ENCODE measurements at regions not wholly inside any gene's neighbourhood (a gene's known extent, or its start where the extent isn't known, plus 50 kb on each side); places are given as distances from the start of the nearest gene placed in this dataset.

DNA sequence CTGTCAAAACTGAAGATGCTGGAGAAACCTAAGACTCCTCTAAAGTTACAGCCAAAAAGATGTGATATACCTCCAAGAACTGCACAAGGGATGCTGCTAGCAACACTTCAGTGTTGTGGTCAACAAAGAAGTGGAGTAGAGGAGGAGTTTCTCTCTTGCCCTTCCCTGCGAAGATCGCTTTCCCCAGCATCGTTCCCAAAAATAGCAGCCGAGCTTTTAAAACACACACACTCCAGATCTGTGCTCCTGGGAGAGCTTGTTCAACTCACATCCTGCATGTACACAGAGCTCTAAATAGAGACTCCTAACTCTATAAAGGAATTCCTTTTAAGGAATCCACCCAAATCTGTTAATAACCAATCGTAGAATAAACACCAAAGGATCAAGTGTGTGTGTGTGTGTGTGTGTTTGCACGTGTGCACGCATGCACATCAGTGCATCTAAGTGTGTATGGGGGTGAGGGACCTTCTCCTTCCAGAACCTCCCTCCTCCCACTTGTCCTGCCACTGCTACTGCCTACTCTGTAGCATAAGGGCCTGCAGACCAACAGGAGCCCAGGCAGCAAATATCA is 58.5 kb downstream of the PSMG1 start:
- H3K4me1 ChIP-seq (ENCODE audit: insufficient read depth, low read length), result no peaks in the 10 kb centered on the region
- WGBS, result 93% methylated on average over 4 of the region's 7 CpGs
- no peak overlapping the region for H3K9ac ChIP-seq (ENCODE audit: low read depth, low read length)
- H3K36me3 ChIP-seq (ENCODE audit: insufficient read depth, low read length), result no peaks in the 10 kb centered on the region
- H3K27ac ChIP-seq (ENCODE audit: low read depth, low read length), result no peak overlapping the region
- H3K4me3 ChIP-seq (ENCODE audit: low read length), result no peak overlapping the region
- no peaks in the 10 kb centered on the region for H3K27me3 ChIP-seq (ENCODE audit: insufficient read depth, low read length)
- no peaks in the 10 kb centered on the region for H3K9me3 ChIP-seq (ENCODE audit: insufficient read depth, low read depth, low read length)

- Histone ChIP-seq H3K4me3 (ENCODE audit: low read length) (no peak overlapping the region), H3K9me3 (ENCODE audit: insufficient read depth, low read depth, low read length) (no peaks in the 10 kb centered on the region), H3K36me3 (ENCODE audit: insufficient read depth, low read length) (no peaks in the 10 kb centered on the region), H3K27ac (ENCODE audit: low read depth, low read length) (no peak overlapping the region), H3K9ac (ENCODE audit: low read depth, low read length) (no peak overlapping the region), H3K4me1 (ENCODE audit: insufficient read depth, low read length) (no peaks in the 10 kb centered on the region), H3K27me3 (ENCODE audit: insufficient read depth, low read length) (no peaks in the 10 kb centered on the region)
These were observed 59.9 kb downstream of the PSMG1 start for GRCh38 chr21:39123375-39123774.

DNA sequence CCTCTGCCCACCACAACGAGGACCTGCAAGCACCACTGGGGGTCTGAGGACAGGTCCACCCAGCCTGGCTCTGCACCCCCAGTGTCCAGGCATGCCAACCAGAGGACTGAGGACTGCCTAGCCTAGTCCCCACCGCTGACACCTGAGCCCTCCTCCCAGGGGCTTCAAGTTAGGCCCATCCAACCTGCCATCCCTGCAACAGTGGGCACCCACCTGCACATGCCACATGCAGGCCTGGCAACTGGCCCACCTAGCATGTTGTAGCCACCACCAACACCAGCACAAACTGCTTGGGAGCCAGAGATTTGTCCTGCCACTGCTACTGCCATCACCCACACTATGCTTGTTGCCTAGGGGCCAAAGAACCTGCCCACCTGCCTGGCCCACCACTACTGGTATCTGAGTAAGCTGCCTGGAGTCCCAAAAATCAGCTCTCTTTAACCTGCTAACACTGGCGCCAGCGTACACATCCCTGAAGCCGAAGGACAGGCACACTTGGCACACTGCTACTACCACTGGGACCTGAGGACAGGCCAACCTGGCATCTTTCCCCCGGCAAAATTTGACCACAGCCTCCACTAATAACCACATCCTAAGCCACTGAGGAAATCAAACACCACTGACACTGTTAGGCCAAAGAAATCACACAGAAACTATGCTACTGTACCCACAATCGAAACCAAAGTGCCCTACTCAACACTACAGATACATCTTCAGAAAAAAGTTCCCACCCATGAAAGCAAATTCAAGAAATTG is 61.5 kb downstream of the PSMG1 start:
- H3K9me3 ChIP-seq (ENCODE audit: insufficient read depth, low read depth, low read length), result no peaks in the 10 kb centered on the region
- H3K9ac ChIP-seq (ENCODE audit: low read depth, low read length), result no peak overlapping the region
- no peak overlapping the region for H3K4me3 ChIP-seq (ENCODE audit: low read length)
- no peaks in the 10 kb centered on the region for H3K4me1 ChIP-seq (ENCODE audit: insufficient read depth, low read length)
- 92% methylated on average over 7 of the region's 7 CpGs for WGBS
- no peak overlapping the region for H3K27ac ChIP-seq (ENCODE audit: low read depth, low read length)
- H3K27me3 ChIP-seq (ENCODE audit: insufficient read depth, low read length), result no peaks in the 10 kb centered on the region
- no peaks in the 10 kb centered on the region for H3K36me3 ChIP-seq (ENCODE audit: insufficient read depth, low read length)

- Histone ChIP-seq H3K4me3 (ENCODE audit: low read length) (no peak overlapping the region), H3K9ac (ENCODE audit: low read depth, low read length) (no peak overlapping the region), H3K27me3 (ENCODE audit: insufficient read depth, low read length) (no peaks in the 10 kb centered on the region), H3K9me3 (ENCODE audit: insufficient read depth, low read depth, low read length) (no peaks in the 10 kb centered on the region), H3K36me3 (ENCODE audit: insufficient read depth, low read length) (no peaks in the 10 kb centered on the region), H3K4me1 (ENCODE audit: insufficient read depth, low read length) (no peaks in the 10 kb centered on the region), H3K27ac (ENCODE audit: low read depth, low read length) (no peak overlapping the region)
- WGBS, result 81% methylated on average over 10 of the region's 10 CpGs
These were observed 62.2 kb downstream of the PSMG1 start for GRCh38 chr21:39120876-39121599.

DNA sequence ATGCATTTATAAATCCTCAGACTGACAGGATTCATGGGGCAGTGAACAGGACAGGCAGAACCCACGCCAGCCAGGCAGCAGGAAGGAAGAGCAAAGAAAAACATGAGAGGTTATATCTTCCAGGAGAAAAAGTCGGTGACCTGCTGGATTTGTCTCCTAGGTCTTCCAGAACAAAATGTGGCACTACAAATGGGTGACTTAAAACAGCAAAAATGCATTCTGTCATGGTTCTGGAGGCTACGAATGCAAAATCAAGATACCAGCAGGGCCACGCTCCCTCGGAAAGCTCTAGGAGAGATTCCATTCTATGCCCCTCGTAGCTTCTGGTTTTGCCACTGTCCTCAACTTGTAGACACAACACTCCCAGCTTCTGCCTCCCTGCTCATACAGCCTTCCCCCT is 63.4 kb downstream of the PSMG1 start:
- no peaks in the 10 kb centered on the region for H3K9me3 ChIP-seq (ENCODE audit: insufficient read depth, low read depth, low read length)
- H3K27ac ChIP-seq (ENCODE audit: low read depth, low read length), result no peak overlapping the region
- 92% methylated on average over 6 of the region's 6 CpGs for WGBS
- H3K4me3 ChIP-seq (ENCODE audit: low read length), result no peak overlapping the region
- H3K36me3 ChIP-seq (ENCODE audit: insufficient read depth, low read length), result no peaks in the 10 kb centered on the region
- H3K9ac ChIP-seq (ENCODE audit: low read depth, low read length), result no peak overlapping the region
- H3K4me1 ChIP-seq (ENCODE audit: insufficient read depth, low read length), result no peaks in the 10 kb centered on the region
- H3K27me3 ChIP-seq (ENCODE audit: insufficient read depth, low read length), result no peaks in the 10 kb centered on the region

GRCh38 chr21:39118604-39119215 is 64.5 kb downstream of the PSMG1 start:
- Histone ChIP-seq H3K27ac (ENCODE audit: low read depth, low read length) (no peak overlapping the region), H3K9me3 (ENCODE audit: insufficient read depth, low read depth, low read length) (no peaks in the 10 kb centered on the region), H3K4me1 (ENCODE audit: insufficient read depth, low read length) (no peaks in the 10 kb centered on the region), H3K36me3 (ENCODE audit: insufficient read depth, low read length) (no peaks in the 10 kb centered on the region), H3K27me3 (ENCODE audit: insufficient read depth, low read length) (no peaks in the 10 kb centered on the region), H3K4me3 (ENCODE audit: low read length) (no peak overlapping the region), H3K9ac (ENCODE audit: low read depth, low read length) (no peak overlapping the region)
- WGBS, result 97% methylated on average over 8 of the region's 8 CpGs

DNA sequence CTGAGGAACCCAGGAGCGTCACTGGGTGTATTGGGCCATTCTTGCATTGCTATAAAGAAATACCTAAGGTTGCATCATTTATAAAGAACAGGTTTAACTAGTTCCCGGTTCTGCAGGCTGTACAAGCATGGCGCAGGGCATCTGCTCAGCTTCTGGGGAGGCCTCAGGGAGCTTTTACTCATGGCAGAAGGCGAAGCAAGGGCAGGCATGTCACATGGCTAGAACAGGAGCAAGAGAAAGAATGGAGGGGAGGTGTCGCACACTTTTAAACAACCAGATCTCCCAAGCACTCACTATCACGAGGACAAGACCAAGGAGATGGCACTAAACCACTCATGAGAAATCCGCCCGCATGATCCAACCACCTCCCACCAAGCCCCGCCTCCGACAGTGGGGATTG is 65.2 kb downstream of the PSMG1 start:
- Histone ChIP-seq H3K27me3 (ENCODE audit: insufficient read depth, low read length) (no peaks in the 10 kb centered on the region), H3K36me3 (ENCODE audit: insufficient read depth, low read length) (no peaks in the 10 kb centered on the region), H3K27ac (ENCODE audit: low read depth, low read length) (no peak overlapping the region), H3K9me3 (ENCODE audit: insufficient read depth, low read depth, low read length) (no peaks in the 10 kb centered on the region), H3K4me1 (ENCODE audit: insufficient read depth, low read length) (no peaks in the 10 kb centered on the region), H3K4me3 (ENCODE audit: low read length) (no peak overlapping the region), H3K9ac (ENCODE audit: low read depth, low read length) (no peak overlapping the region)
- WGBS, result 95% methylated on average over 10 of the region's 10 CpGs

GRCh38 chr21:39117440-39117970 is 65.7 kb downstream of the PSMG1 start:
- no peaks in the 10 kb centered on the region for H3K36me3 ChIP-seq (ENCODE audit: insufficient read depth, low read length)
- H3K9ac ChIP-seq (ENCODE audit: low read depth, low read length), result no peak overlapping the region
- H3K4me1 ChIP-seq (ENCODE audit: insufficient read depth, low read length), result no peaks in the 10 kb centered on the region
- no peak overlapping the region for H3K4me3 ChIP-seq (ENCODE audit: low read length)
- H3K9me3 ChIP-seq (ENCODE audit: insufficient read depth, low read depth, low read length), result no peaks in the 10 kb centered on the region
- WGBS, result 91% methylated on average over 11 of the region's 11 CpGs
- no peaks in the 10 kb centered on the region for H3K27me3 ChIP-seq (ENCODE audit: insufficient read depth, low read length)
- no peak overlapping the region for H3K27ac ChIP-seq (ENCODE audit: low read depth, low read length)

DNA sequence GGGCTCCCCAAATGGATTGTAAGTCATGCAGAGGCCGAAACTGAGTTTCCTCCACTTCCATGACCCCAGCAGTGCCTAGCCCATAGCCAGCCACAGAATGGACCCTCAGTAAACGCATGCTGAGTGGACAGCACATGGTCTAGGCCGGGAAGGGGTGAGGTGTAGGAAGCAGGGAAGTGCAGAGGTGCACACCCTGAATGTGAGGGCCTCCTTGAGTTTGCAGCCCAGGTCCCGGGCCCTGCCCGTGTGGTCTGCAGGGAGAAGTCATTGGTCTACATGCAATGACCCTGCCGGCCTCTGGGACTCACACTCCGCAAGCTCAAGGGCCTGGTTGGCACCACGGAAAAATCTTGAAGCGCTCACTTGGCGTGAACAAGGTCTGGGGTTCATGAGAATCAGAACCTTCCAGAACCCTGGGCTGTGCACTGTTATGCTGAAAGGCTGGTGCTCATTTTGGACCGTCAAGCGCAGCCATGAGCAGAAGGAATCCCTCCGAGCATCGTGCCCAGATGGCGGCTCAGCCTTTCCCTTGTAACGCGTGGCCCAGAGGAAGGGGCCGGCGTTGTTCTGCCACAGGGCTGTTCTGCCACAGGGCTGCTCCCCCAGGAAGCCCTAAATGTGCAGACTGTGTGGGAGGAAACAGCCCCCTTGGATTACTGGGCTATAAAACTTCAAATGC is 66.4 kb downstream of the PSMG1 start:
- Histone ChIP-seq H3K36me3 (ENCODE audit: insufficient read depth, low read length) (no peaks in the 10 kb centered on the region), H3K4me3 (ENCODE audit: low read length) (no peak overlapping the region), H3K27me3 (ENCODE audit: insufficient read depth, low read length) (no peaks in the 10 kb centered on the region), H3K4me1 (ENCODE audit: insufficient read depth, low read length) (no peaks in the 10 kb centered on the region), H3K9ac (ENCODE audit: low read depth, low read length) (no peak overlapping the region), H3K9me3 (ENCODE audit: insufficient read depth, low read depth, low read length) (no peaks in the 10 kb centered on the region), H3K27ac (ENCODE audit: low read depth, low read length) (no peak overlapping the region)
- WGBS, result 93% methylated on average over 19 of the region's 19 CpGs

DNA sequence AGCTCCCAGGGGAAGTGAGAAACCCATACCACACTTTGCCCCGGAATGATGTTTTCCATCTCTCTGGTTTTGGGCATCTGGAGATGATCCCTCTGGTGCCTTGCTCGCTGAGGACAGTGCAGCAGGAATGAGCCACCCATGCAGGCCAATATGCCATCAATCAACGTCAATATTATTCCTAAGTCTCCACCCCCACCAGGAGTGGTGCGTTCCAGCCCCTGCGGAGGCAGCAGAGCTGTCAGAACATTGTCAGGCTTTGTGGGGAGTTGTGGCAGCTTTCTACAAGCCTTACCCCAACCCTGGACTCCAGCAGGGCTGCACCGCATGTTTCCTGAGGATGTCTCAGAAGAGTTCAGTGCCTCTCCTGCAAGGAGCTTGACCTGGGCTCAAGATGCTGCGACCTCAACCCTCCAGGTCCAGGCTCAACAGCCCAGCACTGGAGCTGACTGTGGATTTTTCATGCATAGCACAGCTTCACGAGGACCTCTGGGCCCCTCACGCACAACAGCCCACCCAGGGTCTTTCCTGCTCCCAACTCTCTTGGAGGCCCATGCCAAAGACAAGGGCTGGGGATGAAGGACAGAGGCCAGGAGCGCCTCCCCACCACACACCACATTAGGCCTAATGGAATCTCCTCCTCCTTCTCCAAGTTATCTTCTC is 67.5 kb downstream of the PSMG1 start:
- H3K4me3 ChIP-seq (ENCODE audit: low read length), result no peak overlapping the region
- no peaks in the 10 kb centered on the region for H3K36me3 ChIP-seq (ENCODE audit: insufficient read depth, low read length)
- H3K4me1 ChIP-seq (ENCODE audit: insufficient read depth, low read length), result no peaks in the 10 kb centered on the region
- H3K9me3 ChIP-seq (ENCODE audit: insufficient read depth, low read depth, low read length), result no peaks in the 10 kb centered on the region
- WGBS, result 84% methylated on average over 10 of the region's 10 CpGs
- no peaks in the 10 kb centered on the region for H3K27me3 ChIP-seq (ENCODE audit: insufficient read depth, low read length)
- H3K9ac ChIP-seq (ENCODE audit: low read depth, low read length), result no peak overlapping the region
- no peak overlapping the region for H3K27ac ChIP-seq (ENCODE audit: low read depth, low read length)
